SK-N-SH treated with all-trans-retinoic acid at 6 μM for 48 hours (cell line): ENCODE measurements at regions not wholly inside any gene's neighbourhood (a gene's known extent, or its start where the extent isn't known, plus 50 kb on each side); places are given as distances from the start of the nearest gene placed in this dataset.

ENCODE experiments used
- BACH2 ChIP-seq: fragments of 250-450 bp; sonication (Bioruptor Pico); IDR thresholded peaks from 2 replicates; pipeline ENCODE4 v1.9.0; 2021; ENCODE audit warnings: mild to moderate bottlenecking, borderline replicate concordance
- ESRRG ChIP-seq: fragments of 250-450 bp; sonication (Bioruptor Pico); IDR thresholded peaks from 2 replicates; pipeline ENCODE4 v1.6.1; 2021; ENCODE audit warnings: mild to moderate bottlenecking
- ISL1 ChIP-seq: fragments of 250-450 bp; sonication (Bioruptor Pico); IDR thresholded peaks from 2 replicates; pipeline ENCODE4 v2.1.2; 2022; ENCODE audit warnings: mild to moderate bottlenecking, moderate library complexity
- OSR1 ChIP-seq: fragments of 250-450 bp; sonication (Bioruptor Pico); IDR thresholded peaks from 2 replicates; pipeline ENCODE4 v1.8.0; 2022; ENCODE audit warnings: moderate library complexity, mild to moderate bottlenecking, inconsistent platforms
- RARB ChIP-seq: fragments of 250-450 bp; sonication (Bioruptor Pico); IDR thresholded peaks from 2 replicates; pipeline ENCODE4 v1.8.0; 2021; ENCODE audit warnings: mild to moderate bottlenecking, moderate library complexity
- SNAI2 ChIP-seq: fragments of 250-450 bp; sonication (Bioruptor Pico); IDR thresholded peaks from 2 replicates; pipeline ENCODE4 v1.5.0; 2020; ENCODE audit warnings: mild to moderate bottlenecking, moderate library complexity
- ZC3H10 ChIP-seq: fragments of 250-450 bp; sonication (Bioruptor Pico); IDR thresholded peaks from 2 replicates; pipeline ENCODE4 v1.5.1; 2021; ENCODE audit warnings: mild to moderate bottlenecking, moderate library complexity
- ZFP3 ChIP-seq: fragments of 250-450 bp; sonication (Bioruptor Pico); IDR thresholded peaks from 2 replicates; pipeline ENCODE4 v1.5.0; 2020; ENCODE audit warnings: mild to moderate bottlenecking, moderate library complexity
- ZNF565 ChIP-seq: fragments of 450-650 bp; formaldehyde crosslinking; conservative IDR thresholded peaks from 2 replicates; pipeline ENCODE4 v1.5.0; 2020; ENCODE audit warnings: low read depth, mild to moderate bottlenecking, moderate library complexity
- TF ChIP-seq, protein P1 (sequence below): fragments of 250-450 bp; sonication (Bioruptor Pico); IDR thresholded peaks from 2 replicates; pipeline ENCODE4 v1.8.0; 2020; ENCODE audit warnings: mild to moderate bottlenecking, moderate library complexity, borderline replicate concordance
- TF ChIP-seq, protein P2 (sequence below): fragments of 250-450 bp; sonication (Bioruptor Pico); IDR thresholded peaks from 2 replicates; pipeline ENCODE4 v1.5.1; 2020; ENCODE audit warnings: low read depth, mild to moderate bottlenecking, moderate library complexity
- TF ChIP-seq, protein P3 (sequence below): fragments of 250-450 bp; sonication (Bioruptor Pico); IDR thresholded peaks from 2 replicates; pipeline ENCODE4 v1.5.1; 2021; ENCODE audit warnings: mild to moderate bottlenecking, moderate library complexity

DNA sequence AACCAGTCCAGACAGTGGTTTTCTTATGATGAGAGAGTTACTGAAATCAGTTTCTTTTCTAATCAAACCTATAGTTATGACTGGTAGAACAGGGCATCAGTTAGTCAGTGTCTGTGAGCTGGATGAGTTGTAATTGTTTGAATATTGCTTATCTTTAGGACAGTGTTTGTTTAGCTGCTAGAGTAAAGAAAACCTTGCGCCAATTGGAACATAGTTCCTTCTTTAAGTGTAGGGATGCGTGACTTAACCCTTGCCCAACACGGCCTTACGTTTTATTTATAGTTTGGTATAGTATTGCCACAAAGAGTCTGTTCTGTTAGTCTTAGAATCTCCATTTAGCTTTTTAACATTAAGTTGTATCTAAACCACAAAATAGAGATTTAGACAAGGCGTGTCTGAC, 572.6 kb downstream of the SLC16A7 start:
- TF ChIP-seq BACH2 (CRISPR knock-in tag) (no peak), ZFP3 (CRISPR knock-in tag) (no peak), SNAI2 (CRISPR knock-in tag) (no peak), ISL1 (CRISPR knock-in tag) (no peak), OSR1 (no peak), ZC3H10 (CRISPR knock-in tag) (no peak), RARB (CRISPR knock-in tag) (no peak), ESRRG (CRISPR knock-in tag) (no peak), ZNF565 (CRISPR knock-in tag) (no peak)
- TF ChIP-seq, protein P1, sequence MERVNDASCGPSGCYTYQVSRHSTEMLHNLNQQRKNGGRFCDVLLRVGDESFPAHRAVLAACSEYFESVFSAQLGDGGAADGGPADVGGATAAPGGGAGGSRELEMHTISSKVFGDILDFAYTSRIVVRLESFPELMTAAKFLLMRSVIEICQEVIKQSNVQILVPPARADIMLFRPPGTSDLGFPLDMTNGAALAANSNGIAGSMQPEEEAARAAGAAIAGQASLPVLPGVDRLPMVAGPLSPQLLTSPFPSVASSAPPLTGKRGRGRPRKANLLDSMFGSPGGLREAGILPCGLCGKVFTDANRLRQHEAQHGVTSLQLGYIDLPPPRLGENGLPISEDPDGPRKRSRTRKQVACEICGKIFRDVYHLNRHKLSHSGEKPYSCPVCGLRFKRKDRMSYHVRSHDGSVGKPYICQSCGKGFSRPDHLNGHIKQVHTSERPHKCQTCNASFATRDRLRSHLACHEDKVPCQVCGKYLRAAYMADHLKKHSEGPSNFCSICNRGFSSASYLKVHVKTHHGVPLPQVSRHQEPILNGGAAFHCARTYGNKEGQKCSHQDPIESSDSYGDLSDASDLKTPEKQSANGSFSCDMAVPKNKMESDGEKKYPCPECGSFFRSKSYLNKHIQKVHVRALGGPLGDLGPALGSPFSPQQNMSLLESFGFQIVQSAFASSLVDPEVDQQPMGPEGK: no peak
- TF ChIP-seq, protein P2, sequence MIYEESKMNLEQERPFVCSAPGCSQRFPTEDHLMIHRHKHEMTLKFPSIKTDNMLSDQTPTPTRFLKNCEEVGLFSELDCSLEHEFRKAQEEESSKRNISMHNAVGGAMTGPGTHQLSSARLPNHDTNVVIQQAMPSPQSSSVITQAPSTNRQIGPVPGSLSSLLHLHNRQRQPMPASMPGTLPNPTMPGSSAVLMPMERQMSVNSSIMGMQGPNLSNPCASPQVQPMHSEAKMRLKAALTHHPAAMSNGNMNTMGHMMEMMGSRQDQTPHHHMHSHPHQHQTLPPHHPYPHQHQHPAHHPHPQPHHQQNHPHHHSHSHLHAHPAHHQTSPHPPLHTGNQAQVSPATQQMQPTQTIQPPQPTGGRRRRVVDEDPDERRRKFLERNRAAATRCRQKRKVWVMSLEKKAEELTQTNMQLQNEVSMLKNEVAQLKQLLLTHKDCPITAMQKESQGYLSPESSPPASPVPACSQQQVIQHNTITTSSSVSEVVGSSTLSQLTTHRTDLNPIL (CRISPR knock-in tag): no peak
- TF ChIP-seq, protein P3, sequence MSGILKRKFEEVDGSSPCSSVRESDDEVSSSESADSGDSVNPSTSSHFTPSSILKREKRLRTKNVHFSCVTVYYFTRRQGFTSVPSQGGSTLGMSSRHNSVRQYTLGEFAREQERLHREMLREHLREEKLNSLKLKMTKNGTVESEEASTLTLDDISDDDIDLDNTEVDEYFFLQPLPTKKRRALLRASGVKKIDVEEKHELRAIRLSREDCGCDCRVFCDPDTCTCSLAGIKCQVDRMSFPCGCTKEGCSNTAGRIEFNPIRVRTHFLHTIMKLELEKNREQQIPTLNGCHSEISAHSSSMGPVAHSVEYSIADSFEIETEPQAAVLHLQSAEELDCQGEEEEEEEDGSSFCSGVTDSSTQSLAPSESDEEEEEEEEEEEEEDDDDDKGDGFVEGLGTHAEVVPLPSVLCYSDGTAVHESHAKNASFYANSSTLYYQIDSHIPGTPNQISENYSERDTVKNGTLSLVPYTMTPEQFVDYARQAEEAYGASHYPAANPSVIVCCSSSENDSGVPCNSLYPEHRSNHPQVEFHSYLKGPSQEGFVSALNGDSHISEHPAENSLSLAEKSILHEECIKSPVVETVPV (CRISPR knock-in tag): no peak
